Lower leg skin (tissue), 3 donors: ENCODE measurements at regions not wholly inside any gene's neighbourhood (a gene's known extent, or its start where the extent isn't known, plus 50 kb on each side); places are given as distances from the start of the nearest gene placed in this dataset.

ENCODE experiments used
- CTCF ChIP-seq, 3 donors: fragments of 450-650 bp; IDR thresholded peaks; one replicate each; pipeline ENCODE4 v1.5.1; 2016; ENCODE audit warnings: antibody characterized with exemption in 3 of 3, mild to moderate bottlenecking in 3 of 3, moderate library complexity in 2 of 3
- POLR2A ChIP-seq, 2 donors: fragments of 450-650 bp; IDR thresholded peaks; one replicate each; pipeline ENCODE4 v1.6.1; 2016 to 2017; ENCODE audit warnings: antibody characterized with exemption in 2 of 2, mild to moderate bottlenecking in 1 of 2, moderate library complexity in 1 of 2

- TF ChIP-seq POLR2A (IDR thresholded peaks at IDR 0.05) = no peak
- TF ChIP-seq CTCF (IDR thresholded peaks at IDR 0.05) = no peak
Observed at GRCh38 chr12:126879842-126880241, 1387.1 kb upstream of the TMEM132C start.
